Fibroblast of villous mesenchyme (primary cell): ENCODE measurements at regions not wholly inside any gene's neighbourhood (a gene's known extent, or its start where the extent isn't known, plus 50 kb on each side); places are given as distances from the start of the nearest gene placed in this dataset.
"Not testable (repeated sequence)": the region's sequence is repeated elsewhere in the genome, so short reads cannot be mapped to it uniquely, and the experiment has no call there.

Source experiments
- DNase-seq: peaks from one replicate; pipeline ENCODE4 v3.0.0-alpha.2; 2010; ENCODE audit warnings: low read depth
- H3K4me3 ChIP-seq: 2 replicates; pipeline ENCODE4 v1.5.1; 2011; ENCODE audit warnings: low read depth, mild to moderate bottlenecking, low read length
- TF ChIP-seq, protein P1 (sequence below): IDR thresholded peaks from 2 replicates; pipeline ENCODE4 v1.5.1; 2012; ENCODE audit warnings: low read depth, mild to moderate bottlenecking, low read length; ENCODE audit not compliant: insufficient read depth

DNA sequence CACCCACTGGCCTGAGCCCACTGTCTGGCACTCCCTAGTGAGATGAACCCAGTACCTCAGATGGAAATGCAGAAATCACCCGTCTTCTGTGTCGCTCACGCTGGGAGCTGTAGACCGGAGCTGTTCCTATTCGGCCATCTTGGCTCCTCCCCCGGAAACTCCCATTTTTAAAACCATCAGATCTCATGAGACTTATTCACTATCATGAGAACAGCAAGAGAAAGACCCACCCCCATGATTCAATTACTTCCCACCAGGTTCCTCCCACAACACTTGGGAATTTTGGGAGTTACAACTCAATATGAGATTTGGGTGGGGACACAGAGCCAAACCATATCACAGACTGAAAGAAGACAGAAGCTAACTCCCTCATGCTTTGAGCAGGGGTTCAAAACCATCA lies 134.5 kb downstream of the SLC39A8 start:
- not testable (repeated sequence) for H3K4me3 ChIP-seq, DNase-seq

DNA sequence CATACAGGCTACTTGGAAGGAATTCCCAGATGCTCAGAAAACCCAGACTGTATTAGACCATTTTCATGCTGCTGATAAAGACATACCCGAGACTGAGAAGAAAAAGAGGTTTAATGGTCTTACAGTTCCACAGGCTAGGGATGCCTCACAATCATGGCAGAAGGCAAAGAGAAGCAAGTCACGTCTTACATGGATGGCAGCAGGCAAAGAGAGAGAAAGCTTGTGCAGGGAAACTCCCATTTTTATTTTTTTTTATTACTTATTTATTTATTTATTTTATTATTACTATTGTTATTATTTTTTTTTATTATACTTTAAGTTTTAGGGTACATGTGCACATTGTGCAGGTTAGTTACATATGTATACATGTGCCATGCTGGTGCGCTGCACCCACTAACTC lies 140.6 kb downstream of the SLC39A8 start:
- H3K4me3 ChIP-seq: not testable (repeated sequence)

DNA sequence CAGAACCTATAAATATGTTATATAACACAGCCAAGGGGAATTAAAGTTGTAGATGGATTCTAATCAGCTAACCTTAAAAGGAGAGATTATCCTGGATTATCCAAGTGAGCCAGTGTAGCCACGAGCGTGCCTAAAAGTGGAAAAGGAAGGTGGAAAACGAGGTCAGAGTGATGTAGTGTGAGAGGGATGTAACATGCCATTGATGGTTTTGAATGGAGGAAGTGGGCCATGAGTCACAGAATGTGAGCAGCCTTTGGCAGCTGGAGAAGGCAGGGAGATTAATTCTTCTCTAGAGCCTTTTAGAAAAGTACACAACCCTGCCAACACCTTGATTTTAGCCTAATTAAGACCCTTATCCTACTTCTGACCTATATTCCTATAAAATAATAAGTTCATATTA lies 149.1 kb downstream of the SLC39A8 start:
- TF ChIP-seq, protein P1, sequence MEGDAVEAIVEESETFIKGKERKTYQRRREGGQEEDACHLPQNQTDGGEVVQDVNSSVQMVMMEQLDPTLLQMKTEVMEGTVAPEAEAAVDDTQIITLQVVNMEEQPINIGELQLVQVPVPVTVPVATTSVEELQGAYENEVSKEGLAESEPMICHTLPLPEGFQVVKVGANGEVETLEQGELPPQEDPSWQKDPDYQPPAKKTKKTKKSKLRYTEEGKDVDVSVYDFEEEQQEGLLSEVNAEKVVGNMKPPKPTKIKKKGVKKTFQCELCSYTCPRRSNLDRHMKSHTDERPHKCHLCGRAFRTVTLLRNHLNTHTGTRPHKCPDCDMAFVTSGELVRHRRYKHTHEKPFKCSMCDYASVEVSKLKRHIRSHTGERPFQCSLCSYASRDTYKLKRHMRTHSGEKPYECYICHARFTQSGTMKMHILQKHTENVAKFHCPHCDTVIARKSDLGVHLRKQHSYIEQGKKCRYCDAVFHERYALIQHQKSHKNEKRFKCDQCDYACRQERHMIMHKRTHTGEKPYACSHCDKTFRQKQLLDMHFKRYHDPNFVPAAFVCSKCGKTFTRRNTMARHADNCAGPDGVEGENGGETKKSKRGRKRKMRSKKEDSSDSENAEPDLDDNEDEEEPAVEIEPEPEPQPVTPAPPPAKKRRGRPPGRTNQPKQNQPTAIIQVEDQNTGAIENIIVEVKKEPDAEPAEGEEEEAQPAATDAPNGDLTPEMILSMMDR: no peak
- no peak overlapping the region for H3K4me3 ChIP-seq
- DNase-seq: peak; percentile 50

More for the DNA sequence above, 140.6 kb downstream of the SLC39A8 start:
- DNase-seq: not testable (repeated sequence)

DNA sequence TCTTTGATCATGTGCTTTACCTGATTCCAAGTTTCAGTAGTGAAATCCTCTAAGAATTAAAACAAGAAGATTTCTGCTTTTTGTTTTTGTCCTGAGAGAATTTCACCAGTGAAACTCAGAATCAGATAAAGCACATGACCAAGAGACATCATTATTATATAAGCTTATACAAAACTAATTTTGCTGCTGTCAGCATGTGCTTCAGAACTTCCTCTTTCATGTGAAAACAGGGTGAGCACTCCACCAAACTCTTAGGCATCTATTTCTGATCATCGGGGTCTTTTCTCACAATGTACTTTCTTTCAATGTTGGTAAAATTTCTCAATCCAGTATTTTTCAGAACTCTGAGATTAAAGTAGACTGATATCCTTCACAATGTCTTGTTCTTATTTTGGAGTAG lies 152.1 kb downstream of the SLC39A8 start:
- TF ChIP-seq, protein P1: no peak
- H3K4me3 ChIP-seq: no peak overlapping the region
- DNase-seq: no peak

DNA sequence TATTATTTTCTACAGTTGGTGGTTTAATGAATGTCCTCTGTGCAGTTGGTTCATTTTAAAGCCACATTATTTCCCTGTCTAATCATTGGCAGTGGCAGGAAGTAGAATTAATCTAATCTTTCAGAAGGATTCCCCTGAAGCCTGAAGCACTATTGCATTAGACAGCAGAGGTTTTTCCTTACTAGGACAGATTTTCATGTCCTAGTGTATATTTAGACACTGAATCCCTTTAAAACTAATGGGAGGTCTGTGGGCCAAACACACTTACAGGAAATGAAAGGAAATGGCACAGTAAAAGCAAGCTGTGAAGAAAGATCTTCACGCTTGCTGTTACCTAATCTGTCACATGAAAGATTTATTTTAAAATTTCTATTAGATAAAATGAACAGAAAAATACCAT lies 165.2 kb downstream of the SLC39A8 start:
- TF ChIP-seq, protein P1: no peak
- no peak overlapping the region for H3K4me3 ChIP-seq
- DNase-seq: peak; percentile 83

DNA sequence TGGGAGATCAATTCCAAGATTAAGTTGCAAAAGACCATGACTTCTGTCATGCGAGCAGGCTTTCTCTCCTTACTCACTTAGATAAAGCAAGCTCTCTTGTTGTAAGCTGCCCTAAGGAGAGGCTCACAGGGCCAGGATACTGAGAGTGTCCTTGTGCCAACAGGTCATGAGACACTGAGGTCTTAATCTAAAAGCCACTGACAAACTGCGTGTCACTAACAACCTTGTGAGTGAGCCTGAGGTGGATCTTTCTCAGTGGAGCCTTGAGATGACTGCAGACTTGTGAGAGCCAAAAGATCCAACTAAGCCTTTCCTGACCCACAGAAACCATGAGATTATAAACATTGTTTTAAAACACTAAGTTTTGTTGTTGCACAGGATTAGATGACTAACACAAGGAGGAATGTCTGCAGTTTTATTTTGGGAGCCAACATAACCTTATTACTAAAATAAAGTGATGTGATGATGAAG lies 170.5 kb downstream of the SLC39A8 start:
- peak; percentile 88 for DNase-seq
- TF ChIP-seq, protein P1: no peak

DNA sequence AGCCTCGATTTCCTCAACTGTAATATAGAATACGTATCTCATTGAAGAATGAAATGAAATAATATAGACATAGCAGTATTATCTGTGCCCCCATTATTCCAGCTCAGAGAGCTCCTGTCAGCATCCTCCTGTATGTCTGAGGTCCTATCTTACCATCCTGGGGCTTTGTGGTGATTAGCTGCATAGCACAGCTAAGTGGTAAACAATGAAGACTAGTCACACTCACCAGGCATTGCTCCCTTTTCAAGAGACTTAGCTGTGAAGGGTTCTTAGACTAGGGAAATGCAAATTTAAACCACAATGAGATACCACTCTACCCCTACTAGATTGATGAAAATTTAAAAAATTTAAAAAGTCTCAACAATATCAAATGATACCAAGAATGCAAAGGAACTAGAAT lies 172.9 kb downstream of the SLC39A8 start:
- no peak overlapping the region for H3K4me3 ChIP-seq
- TF ChIP-seq, protein P1: no peak
- no peak for DNase-seq

More for the DNA sequence above, 170.5 kb downstream of the SLC39A8 start:
- H3K4me3 ChIP-seq: no peak overlapping the region

DNA sequence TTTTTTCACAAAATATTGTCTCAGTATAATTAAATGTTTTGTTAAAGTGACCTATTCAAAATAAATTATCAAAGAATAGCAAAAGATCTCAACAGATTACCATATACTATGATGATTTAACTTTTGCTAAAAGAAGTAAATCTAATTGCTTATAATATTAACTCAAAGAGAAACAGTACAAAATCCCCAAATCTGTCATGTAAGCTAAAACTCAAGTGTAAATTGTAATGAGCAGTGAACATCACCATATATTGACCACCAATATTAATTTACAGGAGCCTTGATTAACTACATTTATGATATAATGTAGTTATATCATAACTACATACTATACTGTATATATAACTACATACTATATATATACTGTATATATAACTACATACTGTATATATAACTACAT lies 174.4 kb downstream of the SLC39A8 start:
- no peak for DNase-seq
- no peak overlapping the region for H3K4me3 ChIP-seq
- TF ChIP-seq, protein P1: no peak
